GM18858 (cell line): ENCODE measurements at regions not wholly inside any gene's neighbourhood (a gene's known extent, or its start where the extent isn't known, plus 50 kb on each side); places are given as distances from the start of the nearest gene placed in this dataset.

Experiments
- ATAC-seq: cut with Tn5 transposase; IDR thresholded peaks from one replicate; pipeline ENCODE4 v1.9.1; 2021; ENCODE audit not compliant: unreplicated experiment

DNA sequence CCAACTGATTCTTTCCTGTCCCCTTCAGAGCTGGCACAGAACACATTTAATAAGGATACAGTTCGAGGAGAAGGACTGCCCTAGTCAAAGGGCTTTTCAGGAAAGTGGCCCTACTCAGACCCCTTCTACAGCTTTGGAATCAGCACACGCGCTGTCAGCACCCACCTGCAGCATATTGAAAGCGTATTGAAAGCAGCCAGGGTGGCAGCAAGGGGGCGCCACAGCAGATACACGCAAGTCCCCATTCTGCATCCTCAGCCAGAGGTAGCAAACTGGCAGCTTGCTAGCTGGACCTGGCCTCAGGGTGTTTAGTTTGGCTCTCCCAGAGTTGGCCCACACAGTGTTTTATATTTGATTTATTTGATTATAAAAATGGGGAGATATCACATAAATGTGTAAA is 101.0 kb upstream of the NT5C1B start:
- ATAC-seq: no peak

DNA sequence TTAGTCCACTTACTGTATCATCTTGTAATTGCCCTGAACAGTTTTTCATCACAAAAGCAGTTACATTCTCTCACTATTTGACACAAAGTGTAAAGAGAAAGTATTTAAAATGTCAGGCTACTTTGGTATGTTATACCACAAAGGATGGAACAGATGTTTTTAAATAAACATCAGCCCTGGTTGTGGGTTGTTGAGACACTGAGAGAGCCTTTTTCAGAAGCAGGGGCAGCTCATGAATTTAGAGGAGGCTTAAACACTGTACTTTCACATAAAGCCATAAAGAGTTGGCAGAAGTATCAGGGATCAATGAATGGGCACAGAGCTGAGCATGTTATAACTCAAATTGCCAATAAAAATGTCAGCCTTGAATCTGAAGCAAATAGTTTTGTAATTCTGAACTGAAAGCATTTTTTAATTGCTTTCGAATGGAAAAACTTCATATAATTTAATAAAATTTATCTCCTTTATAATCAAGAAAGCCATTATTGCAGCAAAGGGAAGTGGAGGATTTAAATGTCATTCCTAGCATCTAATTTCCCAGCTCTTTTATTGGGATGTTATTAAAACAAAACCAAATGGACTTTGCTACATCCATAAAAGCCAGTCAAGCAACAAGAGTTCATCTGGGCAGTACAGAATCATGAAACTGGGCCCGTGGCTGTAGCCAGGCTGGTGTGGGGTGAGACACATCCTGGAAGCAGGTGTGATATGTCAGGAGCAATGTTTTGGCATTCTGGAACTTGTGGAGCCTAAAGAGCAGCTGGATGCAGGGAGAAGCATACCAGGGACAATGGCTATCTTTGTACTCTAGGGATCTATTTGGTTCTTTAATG is 95.1 kb upstream of the NT5C1B start:
- no peak for ATAC-seq

DNA sequence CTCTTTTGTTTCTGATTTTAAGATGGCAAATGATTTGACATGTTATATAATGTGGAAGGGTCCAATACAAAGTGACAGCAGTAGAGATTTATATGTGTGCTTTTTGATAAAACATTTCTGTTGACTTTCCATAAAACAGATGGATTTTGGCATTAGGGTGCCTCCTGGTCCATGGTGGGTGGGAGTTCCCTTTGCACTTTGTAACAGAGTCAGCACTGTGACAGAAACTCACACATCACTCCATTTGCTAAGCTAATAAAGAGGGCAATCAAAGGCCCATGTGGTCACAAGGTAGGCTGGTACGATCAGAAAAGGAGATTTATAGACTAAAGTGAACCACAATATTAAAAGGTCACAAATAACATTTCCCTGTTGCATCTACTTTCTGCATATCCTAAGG is 93.3 kb upstream of the NT5C1B start:
- no peak for ATAC-seq

DNA sequence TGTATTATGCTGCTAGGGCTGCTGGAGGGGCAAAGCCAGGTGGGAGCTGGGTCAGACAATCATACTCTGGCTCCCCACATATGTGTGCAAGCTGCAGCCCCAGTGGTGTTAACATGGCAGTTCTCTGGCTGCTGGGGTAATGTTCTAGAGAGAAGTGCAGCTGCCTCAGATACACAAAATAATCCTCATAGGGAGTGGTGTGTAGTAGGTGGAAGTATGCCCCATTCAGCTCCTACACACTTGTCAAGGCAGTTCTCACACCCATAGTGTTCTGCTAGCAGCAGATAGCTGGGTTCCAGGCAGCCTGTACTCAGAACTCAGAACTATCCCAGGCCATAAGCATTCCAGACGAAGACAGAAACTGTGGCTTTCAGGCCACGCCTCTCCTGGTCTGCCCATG is 87.9 kb upstream of the NT5C1B start:
- ATAC-seq: no peak

DNA sequence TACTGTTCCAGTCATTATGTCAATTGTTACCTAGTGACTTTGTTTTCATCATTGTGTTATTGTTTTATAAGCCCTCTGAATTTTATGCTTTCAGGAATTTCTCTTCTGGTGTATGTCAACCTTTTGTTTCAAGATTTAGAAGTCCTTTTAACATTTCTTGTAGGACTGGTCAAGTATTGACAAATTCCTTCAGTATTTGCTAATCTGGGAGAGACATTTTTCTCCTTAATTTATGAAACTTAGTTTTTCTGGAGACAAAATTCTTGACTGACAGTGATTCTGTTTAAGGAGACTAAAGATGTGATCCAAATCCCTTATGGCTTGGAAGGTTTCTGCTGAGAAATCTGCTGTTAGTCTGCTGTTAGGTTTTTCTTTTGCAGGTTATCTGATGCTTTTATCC is 84.9 kb upstream of the NT5C1B start:
- ATAC-seq: no peak

DNA sequence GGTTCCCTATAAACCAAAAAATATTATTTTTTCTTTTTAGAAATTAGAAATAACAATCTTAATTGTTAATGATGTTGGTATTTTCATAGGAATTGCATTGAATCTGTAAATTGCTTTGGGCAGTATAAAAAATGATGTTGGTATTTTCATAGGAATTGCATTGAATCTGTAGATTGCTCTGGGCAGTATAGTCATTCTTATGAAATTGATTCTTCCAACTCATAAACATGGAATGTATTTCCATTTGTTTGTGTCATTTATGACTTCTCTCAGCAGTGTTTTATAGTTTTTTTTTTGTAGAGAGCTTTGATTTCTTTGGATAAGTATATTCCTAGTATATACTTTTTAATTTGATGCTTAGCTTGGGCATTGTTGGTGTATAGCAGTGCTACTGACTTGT is 82.0 kb upstream of the NT5C1B start:
- ATAC-seq: no peak

DNA sequence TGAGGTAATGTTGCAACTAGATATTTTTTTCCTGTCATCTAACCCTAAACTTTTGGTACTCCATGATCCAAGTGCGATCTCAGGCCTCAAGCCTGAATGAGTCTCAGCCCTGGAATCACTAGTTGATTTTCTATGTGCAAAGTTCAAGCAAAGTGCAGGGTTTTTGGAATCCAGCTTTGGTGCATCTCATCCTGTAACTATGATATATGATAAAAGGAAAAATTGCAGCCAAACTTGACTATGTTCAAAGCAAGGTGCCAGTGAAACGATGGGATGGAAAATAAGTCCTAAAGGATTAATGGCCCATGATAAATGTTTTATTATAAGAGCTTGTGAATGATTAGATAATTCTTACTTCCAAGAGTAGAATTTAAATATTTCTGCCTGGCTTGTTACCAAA is 78.9 kb upstream of the NT5C1B start:
- ATAC-seq: no peak

DNA sequence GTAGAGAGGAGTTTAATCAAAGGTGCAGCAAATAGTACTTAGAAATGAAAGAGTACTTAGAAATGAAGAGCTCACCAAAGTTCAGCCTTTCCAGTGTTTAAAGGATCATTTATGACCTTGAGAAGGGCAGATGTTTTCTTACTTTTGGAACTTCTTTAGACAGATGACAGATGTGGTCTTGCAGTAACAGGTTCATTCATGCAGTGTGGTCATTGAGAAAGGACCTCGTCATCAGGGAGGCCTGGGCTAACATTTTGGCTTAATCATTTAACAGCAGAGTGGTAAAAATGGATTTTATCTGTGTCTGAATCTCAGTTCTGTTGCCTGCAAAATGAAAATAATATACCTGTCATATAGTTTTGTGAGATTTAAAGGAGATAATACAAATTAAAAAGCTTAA is 75.1 kb upstream of the NT5C1B start:
- ATAC-seq: no peak

DNA sequence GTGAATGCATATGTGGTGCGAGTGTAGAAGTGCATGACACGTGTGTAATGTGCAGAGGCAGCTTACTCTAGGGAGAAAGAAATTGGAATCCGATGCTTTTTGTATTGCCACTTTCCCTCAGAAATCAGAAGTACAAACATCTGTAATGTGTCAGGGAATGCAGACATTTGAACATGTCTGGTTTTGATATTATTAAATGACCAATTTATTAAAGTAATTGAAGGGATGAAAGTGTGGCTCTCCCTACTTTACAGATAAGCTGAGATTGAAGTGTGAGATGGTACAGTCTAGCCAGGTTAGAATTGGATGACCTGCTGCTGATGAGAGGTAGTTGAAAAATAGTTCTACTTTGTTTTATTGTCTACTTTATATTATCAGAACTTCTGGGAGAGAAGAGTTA is 74.5 kb upstream of the NT5C1B start:
- ATAC-seq: no peak

DNA sequence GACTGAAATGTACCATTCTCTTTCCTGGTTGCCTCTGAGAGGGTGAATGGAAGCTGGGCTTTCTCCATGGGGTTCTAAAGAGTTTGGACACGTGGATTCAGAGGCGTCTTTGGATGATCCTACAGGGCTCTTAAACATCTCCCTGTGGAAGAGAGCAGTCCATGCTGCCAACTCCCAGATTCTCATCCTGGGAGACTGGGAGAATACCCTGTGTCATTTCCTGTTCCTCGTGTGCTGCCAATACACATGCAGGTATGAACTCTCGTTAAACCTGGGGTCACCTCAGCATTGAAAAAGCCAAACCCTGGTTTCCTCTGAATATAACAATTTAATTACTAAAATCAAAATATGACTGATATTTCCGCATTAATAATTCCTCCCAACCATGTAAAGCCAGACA is 73.3 kb upstream of the NT5C1B start:
- no peak for ATAC-seq

DNA sequence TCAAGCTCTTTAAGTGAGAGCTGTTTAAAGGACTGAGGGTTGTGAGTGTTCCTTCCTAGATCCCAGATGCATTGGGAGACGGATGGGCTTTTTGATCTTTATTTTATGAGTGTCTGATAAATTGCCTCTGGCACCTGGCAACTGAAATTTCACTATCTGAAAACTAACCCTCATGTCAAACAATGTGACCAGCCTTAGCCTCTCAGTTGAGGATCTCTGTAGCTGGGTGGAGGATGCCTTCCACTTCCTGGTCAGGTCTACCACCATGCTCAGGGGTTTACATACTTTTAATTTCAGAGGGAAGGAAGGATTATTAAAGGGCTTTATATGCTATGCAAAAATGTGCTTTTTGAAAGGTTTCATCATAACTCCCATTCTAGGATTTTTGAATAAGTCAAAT is 70.5 kb upstream of the NT5C1B start:
- ATAC-seq: no peak

DNA sequence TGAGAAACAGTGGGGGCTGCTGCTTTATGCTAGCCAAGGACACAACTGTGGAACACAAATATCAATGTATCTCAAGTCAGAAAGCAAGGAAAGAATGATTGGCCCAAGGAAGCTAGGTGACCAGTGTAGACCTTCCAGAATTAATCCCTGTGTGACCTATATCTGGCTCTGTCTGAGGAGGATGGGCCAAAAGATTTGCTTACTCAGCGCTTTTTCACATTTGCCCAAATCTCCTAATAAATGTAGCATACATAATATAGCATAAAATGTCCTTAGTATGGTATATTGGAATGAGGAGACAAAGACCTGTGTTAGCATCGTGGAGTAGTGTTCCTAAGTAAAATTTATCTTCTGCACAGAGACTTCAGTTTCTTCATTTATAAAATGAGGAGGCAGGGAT is 66.7 kb upstream of the NT5C1B start:
- no peak for ATAC-seq

DNA sequence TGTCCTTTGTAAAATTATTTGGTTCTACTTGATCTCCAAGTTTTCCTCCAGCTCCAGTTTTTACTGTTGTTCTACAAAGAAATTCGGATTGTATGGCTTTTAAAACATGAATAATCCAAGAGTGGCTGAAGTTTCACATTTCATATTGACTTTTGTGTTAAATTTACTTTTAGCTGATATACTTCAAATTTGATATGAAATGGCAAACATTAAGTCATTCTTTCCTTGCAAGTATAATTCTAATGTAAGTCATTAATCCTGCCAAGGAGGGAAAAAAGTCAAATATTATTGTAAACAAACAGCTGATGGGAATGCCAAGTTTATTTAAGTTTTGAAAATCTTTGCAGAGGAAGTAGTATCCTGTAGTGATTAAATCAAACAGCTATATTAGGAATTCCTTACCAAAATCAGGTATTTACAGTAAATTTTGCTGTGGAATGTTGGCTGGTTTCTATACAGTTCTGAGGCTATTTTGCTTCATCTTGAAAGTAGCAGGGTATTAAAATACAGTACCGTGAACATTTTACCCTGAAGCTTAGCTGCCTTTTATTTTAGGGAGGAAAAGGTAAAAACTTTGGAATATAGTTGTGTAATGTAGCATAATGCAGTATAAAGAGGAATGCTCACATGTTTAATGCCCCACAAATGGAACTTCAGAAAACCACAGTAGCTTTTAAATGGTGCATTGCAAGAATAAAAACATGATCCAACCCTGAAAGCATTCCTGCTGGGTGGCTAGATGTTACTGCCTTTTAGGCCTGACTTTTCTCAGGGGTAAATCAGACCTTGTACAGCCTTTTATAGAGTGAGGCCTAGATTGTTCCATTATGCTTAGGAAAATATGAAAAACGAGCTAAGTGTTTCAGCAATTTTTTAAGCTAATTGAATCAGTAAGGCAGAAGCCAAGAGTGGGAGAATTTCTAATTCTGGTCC is 62.7 kb upstream of the NT5C1B start:
- ATAC-seq: no peak

DNA sequence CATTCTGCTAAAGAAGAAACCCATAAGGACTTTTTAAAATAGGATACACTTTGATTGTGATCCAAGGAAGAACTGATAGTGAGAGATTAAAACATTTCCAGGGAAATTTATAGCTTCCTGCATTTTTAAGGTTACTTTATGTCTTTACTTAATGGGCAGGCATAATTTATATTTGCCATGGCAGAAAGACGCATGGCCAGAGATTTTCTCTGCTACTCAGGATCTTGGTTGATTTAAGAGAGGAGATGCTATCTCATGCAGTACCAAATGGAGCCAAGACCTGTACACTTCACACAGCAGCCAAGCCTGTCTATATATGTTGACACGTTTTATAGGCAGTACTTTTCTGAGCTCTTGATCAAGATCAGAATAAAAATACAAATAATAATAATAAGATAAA is 60.9 kb upstream of the NT5C1B start:
- ATAC-seq: no peak

DNA sequence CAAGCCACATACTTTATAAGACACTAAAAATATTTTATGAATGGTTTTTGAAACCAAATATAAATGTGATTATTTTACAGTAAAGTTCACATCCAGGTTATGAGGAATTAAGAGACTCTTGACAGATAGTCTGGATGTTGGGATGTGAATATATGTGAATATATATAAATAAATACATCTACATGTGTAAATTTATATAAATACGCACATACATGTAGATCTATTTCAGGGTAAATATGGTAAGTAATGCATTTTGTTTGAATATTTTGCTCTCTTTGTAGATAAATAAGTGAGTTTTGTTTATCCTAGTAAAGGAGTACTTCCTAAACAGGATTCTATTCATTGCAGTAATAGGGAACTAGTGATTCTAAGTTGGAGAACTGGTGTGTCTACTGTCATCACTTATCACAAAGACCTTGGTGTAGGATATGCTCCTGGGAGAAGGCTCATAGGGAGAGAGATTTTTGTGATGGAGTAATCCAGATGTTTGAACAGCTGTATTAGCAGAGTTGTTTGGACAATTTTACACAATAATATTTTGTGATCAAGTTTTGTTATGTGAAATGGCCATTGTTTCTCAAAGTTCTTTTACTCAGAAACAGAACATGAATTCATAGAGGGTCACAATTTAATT is 60.2 kb upstream of the NT5C1B start:
- ATAC-seq: no peak

DNA sequence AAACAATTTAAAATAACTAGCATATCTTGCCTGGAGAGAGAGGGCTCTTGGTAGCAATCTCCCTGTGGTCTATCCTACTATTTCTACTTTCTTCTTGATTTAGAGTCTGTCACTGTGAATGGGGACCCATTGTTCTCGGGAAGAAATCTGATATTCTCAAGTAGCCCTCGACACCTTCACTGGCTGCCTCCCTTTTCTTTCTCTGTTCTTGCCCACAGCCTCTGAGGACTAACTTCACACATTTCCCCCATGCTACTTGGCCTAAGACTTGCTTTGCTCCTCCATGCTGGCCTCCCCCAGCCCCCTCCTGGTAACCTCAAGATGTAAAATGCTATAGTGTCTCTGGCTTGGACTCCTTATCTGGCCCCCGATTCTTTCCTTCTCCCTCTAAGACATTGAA is 58.8 kb upstream of the NT5C1B start:
- ATAC-seq: no peak

DNA sequence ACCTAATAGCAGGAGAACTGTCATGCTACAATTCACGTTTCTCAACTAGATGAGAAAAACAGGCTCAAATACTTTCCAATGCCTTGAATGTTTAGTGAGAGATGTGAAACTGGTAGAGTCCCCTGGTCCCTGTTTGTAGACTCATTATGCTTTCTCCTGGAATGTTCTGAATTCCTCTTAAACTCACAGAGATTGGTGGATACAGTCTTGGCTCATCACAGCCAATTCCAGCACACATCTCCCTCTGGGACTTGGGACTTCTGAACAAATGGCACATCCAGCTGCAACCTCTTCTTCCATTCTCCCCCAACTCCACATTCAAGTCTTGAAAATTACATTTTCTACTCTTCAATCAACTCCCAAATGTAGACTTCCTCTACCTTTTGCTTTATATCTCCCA is 58.4 kb upstream of the NT5C1B start:
- ATAC-seq: no peak

DNA sequence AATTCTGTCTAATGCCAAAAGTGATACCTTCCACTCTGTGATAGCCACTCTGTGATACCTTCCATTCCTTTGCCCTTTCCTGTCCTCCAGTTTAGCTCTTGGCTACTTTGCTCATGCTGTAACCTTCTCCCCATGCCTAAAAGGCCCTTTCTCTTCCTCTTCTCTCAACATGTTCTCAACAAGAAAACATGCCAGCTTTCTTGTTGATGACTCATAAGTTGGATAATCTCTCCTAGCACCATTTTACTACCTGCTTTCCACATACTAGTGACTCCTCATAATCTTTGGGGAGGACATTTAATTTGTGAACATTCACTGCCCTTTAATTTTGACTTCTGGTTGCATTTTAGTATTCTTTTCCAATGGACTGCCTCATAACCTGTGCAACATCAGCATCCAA is 55.9 kb upstream of the NT5C1B start:
- ATAC-seq: no peak

DNA sequence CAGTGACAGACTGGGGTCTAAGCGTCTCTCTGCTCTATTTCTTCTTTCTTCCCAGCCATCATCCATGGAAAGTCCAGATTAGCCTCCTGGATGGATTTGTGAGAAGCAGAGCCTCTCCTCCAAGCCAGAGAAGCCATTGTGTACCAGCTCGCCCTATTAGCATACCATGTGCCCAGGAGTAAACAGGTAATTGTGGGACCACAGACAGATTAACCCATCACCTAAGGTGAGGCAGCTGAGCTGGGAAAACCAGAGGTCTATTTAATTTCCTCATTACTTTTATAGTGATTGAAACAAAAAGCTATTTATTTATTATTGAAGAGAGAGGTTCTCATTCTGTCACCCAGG is 54.7 kb upstream of the NT5C1B start:
- no peak for ATAC-seq

DNA sequence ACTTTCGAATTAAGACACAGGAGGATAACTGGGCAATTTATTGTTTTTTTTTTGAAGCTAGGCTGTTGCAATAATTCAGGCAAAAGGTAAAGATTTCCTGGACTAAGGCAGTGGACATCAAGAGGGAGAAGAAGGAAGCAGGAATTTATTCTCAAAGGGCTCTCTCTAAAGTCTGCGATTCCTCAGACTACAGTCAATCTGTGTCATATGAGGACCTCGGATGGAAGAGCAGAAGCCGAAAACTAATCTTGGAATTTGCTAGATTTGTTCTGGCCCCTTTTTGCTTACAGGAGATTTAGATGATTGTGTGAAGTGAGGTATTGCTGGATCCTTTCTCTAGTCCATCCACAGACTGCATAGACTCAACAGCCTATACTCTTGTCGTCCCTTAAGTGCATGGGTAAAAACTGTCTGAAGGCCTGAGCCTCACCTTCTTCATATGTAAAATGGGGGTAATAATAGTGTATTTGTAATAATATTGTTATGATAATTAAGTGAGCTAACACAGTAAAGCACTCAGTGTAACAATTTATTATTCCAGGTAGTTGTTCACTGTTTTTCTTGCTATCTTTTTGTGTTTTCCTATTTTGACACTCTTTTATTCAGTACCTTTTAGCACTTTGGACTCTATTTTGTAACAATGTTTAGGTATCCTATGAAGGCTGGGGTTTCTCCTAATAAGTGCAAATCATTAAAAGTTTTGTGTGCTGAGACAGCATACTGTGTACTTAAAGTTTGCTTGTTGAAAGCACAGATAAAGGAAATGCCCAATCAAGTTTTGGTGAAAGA is 54.2 kb upstream of the NT5C1B start:
- no peak for ATAC-seq

DNA sequence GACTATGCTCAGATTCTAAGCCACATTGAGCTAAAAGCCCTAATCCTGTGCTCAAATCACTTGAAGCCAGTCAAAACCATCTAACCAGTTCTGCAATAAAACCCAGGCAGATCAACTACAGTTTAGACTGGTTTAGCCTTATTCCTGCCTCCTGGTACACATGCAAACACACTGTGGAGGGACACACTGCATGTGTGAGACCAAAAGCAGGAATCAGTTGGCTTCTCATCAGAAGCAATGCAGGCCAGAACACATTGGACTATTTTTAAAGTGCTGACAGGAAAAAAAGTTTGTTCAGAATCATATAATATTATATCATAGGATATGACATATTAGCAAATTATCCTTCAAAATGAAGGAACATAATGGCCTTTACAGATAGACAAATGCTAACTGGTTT is 52.5 kb upstream of the NT5C1B start:
- no peak for ATAC-seq
